Gastrocnemius medialis (tissue), 4 donors: ENCODE measurements at regions not wholly inside any gene's neighbourhood (a gene's known extent, or its start where the extent isn't known, plus 50 kb on each side); places are given as distances from the start of the nearest gene placed in this dataset.

Experiments used
- ATAC-seq, 2 donors: fragments of 150-250 bp; one replicate each; pipeline ENCODE4 v1.9.1; 2016
- DNase-seq, 2 donors: peaks; one replicate each; pipeline ENCODE4 v3.0.0-alpha.2; 2019
- H3K27ac ChIP-seq, 4 donors: fragments of 200-600 bp; sonication (generic); 1 replicate in 1 of 4; 2 replicates in 3 of 4; pipeline ENCODE4 v1.5.1; 2016 to 2018; ENCODE audit warnings: mild to moderate bottlenecking in 2 of 4, moderate library complexity in 1 of 4
- H3K27me3 ChIP-seq, 3 donors: fragments of 200-600 bp; sonication (generic) in 2 of 3; 1 replicate in 1 of 3; 2 replicates in 2 of 3; pipeline versions ENCODE4 v1.5.1 to v1.6.0; 2016 to 2019; ENCODE audit warnings: mild to moderate bottlenecking in 1 of 3, moderate library complexity in 1 of 3
- H3K36me3 ChIP-seq, 2 donors: fragments of 200-600 bp; sonication (generic) in 1 of 2; one replicate each; pipeline ENCODE4 v1.5.1; 2017 to 2018
- H3K4me1 ChIP-seq, 2 donors: fragments of 200-600 bp; sonication (generic) in 1 of 2; one replicate each; pipeline ENCODE4 v1.5.1; 2016 to 2017; ENCODE audit warnings: mild to moderate bottlenecking in 2 of 2
- H3K4me3 ChIP-seq, 4 donors: fragments of 200-600 bp; sonication (generic) in 3 of 4; 1 replicate in 1 of 4; 2 replicates in 3 of 4; pipeline ENCODE4 v1.5.1; 2016 to 2019; ENCODE audit warnings: mild to moderate bottlenecking in 2 of 4
- H3K9me3 ChIP-seq, 3 donors: fragments of 200-600 bp; sonication (generic) in 2 of 3; 1 replicate in 1 of 3; 2 replicates in 2 of 3; pipeline ENCODE4 v1.5.1; 2016 to 2019
- POLR2A ChIP-seq, 2 donors: fragments of 450-650 bp; IDR thresholded peaks; one replicate each; pipeline ENCODE4 v1.6.1; 2017; ENCODE audit warnings: antibody characterized with exemption in 2 of 2, mild to moderate bottlenecking in 2 of 2, moderate library complexity in 2 of 2
- in situ Hi-C, 4 donors: fragments of 200-750 bp; cut with MboI; loops; one replicate each; pipeline versions ENCODE4 v1.15.0 to v1.8.0; 2017; ENCODE audit warnings: low sequenced_read_pairs in 4 of 4
- intact Hi-C: fragments of 100-400 bp; cut with DNase I; formaldehyde crosslinking; loops from one replicate; pipeline ENCODE4 v1.15.1; 2023; ENCODE audit warnings: low total_unique reads
- TF ChIP-seq, protein P1 (sequence below), 5 experiments: fragments of 450-650 bp in 3 of 5; fragments of 200-600 bp in 2 of 5; sonication (generic) in 2 of 5; IDR thresholded peaks in 4 of 5; conservative IDR thresholded peaks in 1 of 5; 1 replicate in 4 of 5; 2 replicates in 1 of 5; pipeline ENCODE4 v1.5.1; 2016 to 2019; ENCODE audit warnings: antibody characterized with exemption in 5 of 5, mild to moderate bottlenecking in 3 of 5, moderate library complexity in 3 of 5

DNA sequence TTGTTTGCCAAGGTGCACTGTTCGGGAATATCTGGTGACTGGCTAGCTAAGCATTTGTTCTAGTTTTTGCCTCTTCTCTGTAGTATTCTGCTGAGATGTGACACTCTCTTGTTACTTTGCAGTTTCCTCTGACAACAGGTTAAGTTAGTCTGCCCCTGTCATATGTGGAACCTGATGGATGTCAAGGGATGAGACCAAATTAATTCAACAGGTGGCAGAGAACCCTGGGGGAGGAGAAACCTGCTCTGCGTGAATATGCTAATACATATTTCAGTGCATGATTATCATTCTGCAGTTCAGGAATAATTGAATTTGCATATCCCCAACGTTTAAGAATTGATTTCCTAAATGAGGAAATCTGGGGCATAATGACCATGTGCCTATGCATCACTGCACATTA, 777.3 kb downstream of the PDCD6IP start:
- in situ Hi-C loops, result no loop called here
- no peak for TF ChIP-seq POLR2A (IDR thresholded peaks at IDR 0.05)
- TF ChIP-seq, protein P1, sequence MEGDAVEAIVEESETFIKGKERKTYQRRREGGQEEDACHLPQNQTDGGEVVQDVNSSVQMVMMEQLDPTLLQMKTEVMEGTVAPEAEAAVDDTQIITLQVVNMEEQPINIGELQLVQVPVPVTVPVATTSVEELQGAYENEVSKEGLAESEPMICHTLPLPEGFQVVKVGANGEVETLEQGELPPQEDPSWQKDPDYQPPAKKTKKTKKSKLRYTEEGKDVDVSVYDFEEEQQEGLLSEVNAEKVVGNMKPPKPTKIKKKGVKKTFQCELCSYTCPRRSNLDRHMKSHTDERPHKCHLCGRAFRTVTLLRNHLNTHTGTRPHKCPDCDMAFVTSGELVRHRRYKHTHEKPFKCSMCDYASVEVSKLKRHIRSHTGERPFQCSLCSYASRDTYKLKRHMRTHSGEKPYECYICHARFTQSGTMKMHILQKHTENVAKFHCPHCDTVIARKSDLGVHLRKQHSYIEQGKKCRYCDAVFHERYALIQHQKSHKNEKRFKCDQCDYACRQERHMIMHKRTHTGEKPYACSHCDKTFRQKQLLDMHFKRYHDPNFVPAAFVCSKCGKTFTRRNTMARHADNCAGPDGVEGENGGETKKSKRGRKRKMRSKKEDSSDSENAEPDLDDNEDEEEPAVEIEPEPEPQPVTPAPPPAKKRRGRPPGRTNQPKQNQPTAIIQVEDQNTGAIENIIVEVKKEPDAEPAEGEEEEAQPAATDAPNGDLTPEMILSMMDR (IDR thresholded peaks at IDR 0.05 in 4 of 5, conservative IDR thresholded peaks at IDR 0.05 in 1 of 5), result no peak
- no peaks in the 10 kb centered on the region for H3K27me3 ChIP-seq
- H3K9me3 ChIP-seq, result no peaks in the 10 kb centered on the region
- DNase-seq (no peak), ATAC-seq (no peak)
- intact Hi-C loops, result no loop called here
- no peaks in the 10 kb centered on the region for H3K36me3 ChIP-seq
- no peaks in the 10 kb centered on the region for H3K4me1 ChIP-seq
- no peak overlapping the region for H3K27ac ChIP-seq
- no peak overlapping the region for H3K4me3 ChIP-seq

DNA sequence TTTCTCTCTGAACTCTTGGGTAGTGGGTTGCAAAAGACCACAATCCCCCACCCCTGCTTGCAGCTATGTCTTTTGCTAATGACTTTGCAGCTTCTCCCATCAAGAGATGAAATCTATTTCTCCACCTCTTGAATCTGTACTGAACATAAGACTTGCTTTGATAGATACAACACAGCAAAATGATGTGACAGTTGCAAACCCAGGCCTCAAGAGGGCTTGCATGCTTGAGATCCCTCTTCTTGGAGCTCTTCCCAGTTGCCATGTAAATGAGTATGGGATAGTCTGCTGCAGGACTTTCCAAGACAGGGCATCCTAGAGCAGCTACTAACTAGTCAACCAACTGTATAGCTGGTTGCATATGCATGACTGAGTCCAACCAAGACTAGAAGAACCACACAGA, 783.6 kb downstream of the PDCD6IP start:
- Histone ChIP-seq H3K9me3 (no peaks in the 10 kb centered on the region), H3K36me3 (no peaks in the 10 kb centered on the region), H3K27me3 (no peaks in the 10 kb centered on the region), H3K4me1 (no peaks in the 10 kb centered on the region), H3K4me3 (no peak overlapping the region), H3K27ac (no peak overlapping the region)
- no peak for TF ChIP-seq POLR2A (IDR thresholded peaks at IDR 0.05)
- TF ChIP-seq, protein P1 (IDR thresholded peaks at IDR 0.05 in 4 of 5, conservative IDR thresholded peaks at IDR 0.05 in 1 of 5), result no peak
- in situ Hi-C loops (no loop called here), intact Hi-C loops (no loop called here)
- ATAC-seq, result no peak
- DNase-seq, result no peak

DNA sequence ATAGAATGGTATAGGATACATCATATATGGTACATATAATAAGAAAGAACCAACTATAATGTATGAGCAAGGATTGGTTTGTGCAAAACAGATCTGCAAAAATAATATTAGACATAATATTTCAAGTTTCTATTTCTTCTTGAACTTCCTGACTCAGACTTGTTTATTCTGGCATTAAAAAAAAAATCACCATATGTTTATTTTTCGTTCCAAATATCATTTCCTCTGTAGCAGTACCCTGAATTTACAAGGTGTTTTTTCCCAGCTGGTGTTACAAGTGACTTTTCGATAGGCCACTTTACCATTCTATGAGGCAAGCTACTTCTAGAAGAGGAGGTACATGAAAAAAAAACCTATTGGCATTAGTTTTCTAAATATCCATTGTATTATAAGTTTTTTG, 785.0 kb downstream of the PDCD6IP start:
- ATAC-seq (no peak), DNase-seq (no peak)
- no peak for TF ChIP-seq POLR2A (IDR thresholded peaks at IDR 0.05)
- TF ChIP-seq, protein P1 (IDR thresholded peaks at IDR 0.05 in 4 of 5, conservative IDR thresholded peaks at IDR 0.05 in 1 of 5), result no peak
- no peaks in the 10 kb centered on the region for H3K4me1 ChIP-seq
- no peaks in the 10 kb centered on the region for H3K9me3 ChIP-seq
- intact Hi-C loops, result no loop called here
- no peaks in the 10 kb centered on the region for H3K36me3 ChIP-seq
- H3K4me3 ChIP-seq, result no peak overlapping the region
- no peak overlapping the region for H3K27ac ChIP-seq
- in situ Hi-C loops, result no loop called here
- H3K27me3 ChIP-seq, result no peaks in the 10 kb centered on the region

DNA sequence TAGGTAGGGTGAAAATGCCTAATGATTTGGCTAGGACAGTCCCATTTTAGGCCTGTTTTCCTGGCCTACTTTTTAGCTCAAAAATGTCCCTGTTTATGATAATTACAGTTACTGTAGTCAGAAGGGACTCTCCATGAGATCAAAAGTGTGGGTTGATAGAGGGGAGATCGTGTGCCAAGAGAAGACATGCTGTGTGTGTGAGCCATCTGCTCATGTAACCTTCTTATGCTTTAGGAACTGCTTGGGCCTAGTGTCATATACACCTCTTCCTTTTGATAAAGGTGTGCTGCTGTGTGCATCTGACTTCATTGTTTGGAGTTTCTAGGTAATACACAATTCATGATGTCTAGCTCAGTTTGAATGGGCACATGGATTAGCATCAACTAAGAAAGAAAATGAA, 786.5 kb downstream of the PDCD6IP start:
- intact Hi-C loops, result no loop called here
- Histone ChIP-seq H3K27me3 (no peaks in the 10 kb centered on the region), H3K9me3 (no peaks in the 10 kb centered on the region), H3K36me3 (no peaks in the 10 kb centered on the region), H3K4me3 (no peak overlapping the region), H3K27ac (no peak overlapping the region), H3K4me1 (no peaks in the 10 kb centered on the region)
- DNase-seq (no peak), ATAC-seq (no peak)
- in situ Hi-C loops, result no loop called here
- TF ChIP-seq, protein P1 (IDR thresholded peaks at IDR 0.05 in 4 of 5, conservative IDR thresholded peaks at IDR 0.05 in 1 of 5), result no peak
- no peak for TF ChIP-seq POLR2A (IDR thresholded peaks at IDR 0.05)

DNA sequence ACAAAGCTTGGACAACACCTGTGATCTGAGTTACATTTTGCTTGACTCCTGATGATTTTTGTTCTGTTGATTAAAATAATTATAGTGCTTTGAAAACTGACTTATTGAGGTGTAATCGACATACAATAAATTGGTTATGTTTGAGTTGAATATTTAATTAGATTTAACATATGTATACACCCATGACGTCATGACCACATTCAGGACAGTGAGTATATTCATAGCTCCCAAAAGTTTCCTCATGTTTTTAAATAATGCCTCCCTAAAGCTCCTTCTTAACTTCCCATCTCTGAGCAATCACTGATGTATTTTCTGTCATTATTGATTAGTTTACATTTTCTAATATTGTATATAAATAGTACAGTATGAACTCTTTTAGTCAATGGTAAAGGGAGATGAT, 801.2 kb downstream of the PDCD6IP start:
- DNase-seq (no peak), ATAC-seq (no peak)
- TF ChIP-seq, protein P1 (IDR thresholded peaks at IDR 0.05 in 4 of 5, conservative IDR thresholded peaks at IDR 0.05 in 1 of 5), result no peak
- no peak for TF ChIP-seq POLR2A (IDR thresholded peaks at IDR 0.05)
- in situ Hi-C loops, result no loop called here
- no peaks in the 10 kb centered on the region for H3K4me1 ChIP-seq
- no peaks in the 10 kb centered on the region for H3K27me3 ChIP-seq
- no peaks in the 10 kb centered on the region for H3K36me3 ChIP-seq
- intact Hi-C loops, result no loop called here
- no peaks in the 10 kb centered on the region for H3K9me3 ChIP-seq
- H3K4me3 ChIP-seq, result no peak overlapping the region
- H3K27ac ChIP-seq, result no peak overlapping the region
